Endothelial cell of umbilical vein (primary cell): ENCODE measurements at regions not wholly inside any gene's neighbourhood (a gene's known extent, or its start where the extent isn't known, plus 50 kb on each side); places are given as distances from the start of the nearest gene placed in this dataset.

Experiments
- BruUV-seq: library from RNA; stranded (reverse); fragments of 400-500 nt; replicated peaks from 2 replicates; lab custom pipeline; 2021; lab: Mats Ljungman, UMichigan
- CTCF ChIA-PET: fragments of 300-600, 350-600 bp; sonication (Branson Sonifier 250); formaldehyde crosslinking; loops from one replicate; lab custom pipeline; 2021; ENCODE audit warnings: antibody characterized with exemption, inconsistent platforms; lab: Charles Lee
- POLR2A ChIA-PET: fragments of 300-600, 350-600 bp; sonication (Branson Sonifier 250); formaldehyde crosslinking; loops from one replicate; lab custom pipeline; 2021; ENCODE audit warnings: antibody characterized with exemption, inconsistent platforms; lab: Charles Lee
- DNase-seq: peaks from one replicate; pipeline ENCODE4 v3.0.0-alpha.2; 2011; ENCODE audit warnings: low read depth, low spot score
- FAIRE-seq: peaks from 2 replicates; lab custom pipeline; 2011; peaks lifted over from hg19 to GRCh38; lab: Jason Lieb, UNC
- H2AFZ ChIP-seq: 2 replicates; pipeline ENCODE4 v1.6.0; 2012; ENCODE audit warnings: low read depth, low read length, control low read depth, inconsistent platforms
- H3K27ac ChIP-seq: 2 replicates; pipeline ENCODE4 v1.5.1; 2011; ENCODE audit warnings: low read depth, mild to moderate bottlenecking, control low read depth, low read length, moderate library complexity; ENCODE audit not compliant: insufficient read depth
- H3K27me3 ChIP-seq, 2 experiments: 2 replicates each; pipeline versions ENCODE4 v1.6.0 to v1.6.1; 2011; ENCODE audit warnings: low read length in 2 of 2, mixed read lengths in 1 of 2; ENCODE audit not compliant: control insufficient read depth in 2 of 2, insufficient read depth in 2 of 2
- H3K36me3 ChIP-seq, 2 experiments: 2 replicates in 1 of 2; 3 replicates in 1 of 2; pipeline ENCODE4 v1.5.1; 2011; ENCODE audit warnings: low read length in 2 of 2, mild to moderate bottlenecking in 1 of 2, moderate library complexity in 1 of 2; ENCODE audit not compliant: control insufficient read depth in 2 of 2, insufficient read depth in 2 of 2; ENCODE audit errors: extremely low read depth in 1 of 2
- H3K4me1 ChIP-seq: 3 replicates; pipeline ENCODE4 v1.5.1; 2011; ENCODE audit warnings: mild to moderate bottlenecking, low read length; ENCODE audit not compliant: control insufficient read depth, insufficient read depth; ENCODE audit errors: extremely low read depth
- H3K4me2 ChIP-seq: 2 replicates; pipeline ENCODE4 v1.6.1; 2011; ENCODE audit warnings: low read length, control low read depth, mixed read lengths; ENCODE audit not compliant: insufficient read depth
- H3K4me3 ChIP-seq, 3 experiments: fragments of 200-600 bp in 1 of 3; sonication (generic), shearing (Covaris generic) in 1 of 3; replicated peaks in 1 of 3; 2 replicates each; pipeline ENCODE4 v1.5.1; 2011 to 2016; ENCODE audit warnings: control low read depth in 3 of 3, low read length in 3 of 3, mild to moderate bottlenecking in 2 of 3, inconsistent platforms in 1 of 3, low read depth in 1 of 3, moderate library complexity in 1 of 3; ENCODE audit not compliant: insufficient read depth in 1 of 3
- H3K79me2 ChIP-seq: 2 replicates; pipeline ENCODE4 v1.6.0; 2012; ENCODE audit warnings: low read length, inconsistent platforms; ENCODE audit not compliant: control insufficient read depth, insufficient read depth
- H3K9ac ChIP-seq: replicated peaks from 2 replicates; pipeline ENCODE3; 2011; ENCODE audit warnings: low read length, control low read depth; ENCODE audit not compliant: insufficient read depth; ENCODE audit errors: extremely low read depth
- H3K9me1 ChIP-seq: replicated peaks from 3 replicates; pipeline ENCODE4 v1.6.0; 2011; ENCODE audit warnings: mild to moderate bottlenecking, low read length; ENCODE audit not compliant: control insufficient read depth, insufficient read depth; ENCODE audit errors: extremely low read depth
- H3K9me3 ChIP-seq: replicated peaks from 2 replicates; pipeline ENCODE4 v1.5.1; 2012; ENCODE audit warnings: low read length, inconsistent platforms; ENCODE audit not compliant: control insufficient read depth, insufficient read depth
- H4K20me1 ChIP-seq: replicated peaks from 2 replicates; pipeline ENCODE3; 2011; ENCODE audit warnings: mild to moderate bottlenecking, low read length; ENCODE audit not compliant: control insufficient read depth, insufficient read depth; ENCODE audit errors: extremely low read depth
- CTCF ChIP-seq, 2 donors: IDR thresholded peaks; 1 replicate in 1 of 2; 2 replicates in 1 of 2; pipeline ENCODE4 v1.5.1; 2011; ENCODE audit warnings: low read length in 2 of 2, mild to moderate bottlenecking in 2 of 2, moderate library complexity in 2 of 2, control low read depth in 1 of 2, inconsistent platforms in 1 of 2, low read depth in 1 of 2; ENCODE audit not compliant: insufficient read depth in 1 of 2; ENCODE audit errors: extremely low read depth in 1 of 2
- EZH2 ChIP-seq: IDR thresholded peaks from 2 replicates; pipeline ENCODE4 v1.6.1; 2012; ENCODE audit warnings: borderline replicate concordance, low read depth, mild to moderate bottlenecking, moderate library complexity, low read length, inconsistent platforms; ENCODE audit not compliant: severe bottlenecking
- FOS ChIP-seq: IDR thresholded peaks from 2 replicates; pipeline ENCODE4 v1.6.1; 2011; ENCODE audit warnings: mild to moderate bottlenecking, low read length, moderate library complexity, borderline replicate concordance; ENCODE audit not compliant: insufficient read depth
- GATA2 ChIP-seq: IDR thresholded peaks from 2 replicates; pipeline ENCODE4 v1.7.0; 2011; ENCODE audit warnings: low read depth, mild to moderate bottlenecking, moderate library complexity, mixed read lengths, low read length; ENCODE audit not compliant: insufficient read length, insufficient read depth
- JUN ChIP-seq: IDR thresholded peaks from 2 replicates; pipeline ENCODE4 v1.6.1; 2011; ENCODE audit warnings: borderline replicate concordance, low read depth; ENCODE audit not compliant: insufficient read length, insufficient read depth
- MAX ChIP-seq: IDR thresholded peaks from 2 replicates; pipeline ENCODE4 v1.6.1; 2011; ENCODE audit not compliant: insufficient read depth, insufficient read length
- MYC ChIP-seq: IDR thresholded peaks from one replicate; pipeline ENCODE4 v1.6.1; 2011; ENCODE audit warnings: mild to moderate bottlenecking, low read depth, low read length
- POLR2A ChIP-seq: IDR thresholded peaks from 2 replicates; pipeline ENCODE4 v1.6.1; 2012; ENCODE audit warnings: low read depth, mild to moderate bottlenecking, control low read depth, low read length
- POLR2AphosphoS5 ChIP-seq: IDR thresholded peaks from 2 replicates; pipeline ENCODE4 v1.6.1; 2012; ENCODE audit warnings: low read depth, mild to moderate bottlenecking, control low read depth, low read length, moderate library complexity; ENCODE audit not compliant: insufficient read depth
- dilution Hi-C: fragments of 300-500 bp; cut with MboI; formaldehyde crosslinking; loops from one replicate; pipeline ENCODE4 v1.15.0; 2019; ENCODE audit warnings: low sequenced_read_pairs; ENCODE audit not compliant: extremely low pct_ligation_motif_present
- intact Hi-C: fragments of 100-400 bp; cut with micrococcal nuclease; formaldehyde crosslinking; loops from one replicate; pipeline ENCODE4 v1.10.0; 2022

DNA sequence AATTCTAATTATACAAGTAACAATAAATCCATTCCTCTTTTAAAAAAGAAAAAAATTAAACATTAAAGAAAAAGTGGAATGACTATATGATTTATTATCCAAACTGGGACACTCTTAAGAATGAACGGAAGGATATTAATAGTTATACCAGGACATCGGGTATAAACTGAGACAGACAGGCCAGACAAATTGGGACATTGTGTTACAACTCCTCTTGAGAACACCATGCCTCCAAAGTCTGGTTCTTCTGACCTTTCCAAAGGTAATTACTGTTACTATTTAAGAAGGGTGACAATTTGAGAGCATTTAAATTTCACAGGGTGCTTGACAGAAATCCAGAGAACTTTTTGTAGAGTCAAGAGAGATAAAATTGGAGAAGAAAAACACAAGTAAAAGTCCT lies 132.1 kb upstream of the MARCHF11 start:
- no peaks in the 10 kb centered on the region for H3K27me3 ChIP-seq
- no peak overlapping the region for H3K4me3 ChIP-seq
- no peaks in the 10 kb centered on the region for H4K20me1 ChIP-seq
- no peak overlapping the region for H3K27ac ChIP-seq
- no TSS peak for BruUV-seq
- no peaks in the 10 kb centered on the region for H3K4me1 ChIP-seq
- no peak overlapping the region for H2AFZ ChIP-seq
- DNase-seq (no peak), FAIRE-seq (no peak)
- intact Hi-C loops: no loop called here
- no peaks in the 10 kb centered on the region for H3K79me2 ChIP-seq
- CTCF ChIA-PET: no interaction called here
- no peak overlapping the region for H3K4me2 ChIP-seq
- H3K9me1 ChIP-seq: no peaks in the 10 kb centered on the region
- H3K9ac ChIP-seq: no peak overlapping the region
- POLR2A ChIA-PET: no interaction called here
- no peak for TF ChIP-seq POLR2A
- TF ChIP-seq MAX: no peak
- no peak for TF ChIP-seq CTCF (IDR thresholded peaks at IDR 0.05; ENCODE audit: extremely low read depth in 1 of 2, insufficient read depth in 1 of 2, low read depth in 1 of 2, low read length in 2 of 2)
- TF ChIP-seq EZH2: no peak
- TF ChIP-seq GATA2: no peak
- no peak for TF ChIP-seq MYC
- no peak for TF ChIP-seq POLR2AphosphoS5
- TF ChIP-seq FOS: no peak
- TF ChIP-seq JUN: no peak
- dilution Hi-C loops: no loop called here
- no peaks in the 10 kb centered on the region for H3K36me3 ChIP-seq
- no peaks in the 10 kb centered on the region for H3K9me3 ChIP-seq
